Ishikawa (cell line): ENCODE measurements at regions not wholly inside any gene's neighbourhood (a gene's known extent, or its start where the extent isn't known, plus 50 kb on each side); places are given as distances from the start of the nearest gene placed in this dataset.

Source experiments
- MAX ChIP-seq: IDR thresholded peaks from 2 replicates; pipeline ENCODE4 v1.6.1; 2012
- TEAD4 ChIP-seq: IDR thresholded peaks from 2 replicates; pipeline ENCODE4 v1.6.1; 2012

GRCh38 chr5:82984786-82985735 lies 92.1 kb downstream of the TMEM167A start:
- TF ChIP-seq TEAD4, result no peak
- TF ChIP-seq MAX, result no peak
